OCI-M1 (cell line): ENCODE measurements at regions not wholly inside any gene's neighbourhood (a gene's known extent, or its start where the extent isn't known, plus 50 kb on each side); places are given as distances from the start of the nearest gene placed in this dataset.
"Not testable (repeated sequence)": the region's sequence is repeated elsewhere in the genome, so short reads cannot be mapped to it uniquely, and the experiment has no call there.

ENCODE experiments used
- DNase-seq: peaks from one replicate; lab custom pipeline; 2025; lab: John Stamatoyannopoulos, UW

- no peak for DNase-seq
Measured at GRCh38 chr5:26538226-26538625, 500.2 kb downstream of the CDH9 start.

GRCh38 chr5:26535215-26535614 is 503.2 kb downstream of the CDH9 start:
- no peak for DNase-seq

DNA sequence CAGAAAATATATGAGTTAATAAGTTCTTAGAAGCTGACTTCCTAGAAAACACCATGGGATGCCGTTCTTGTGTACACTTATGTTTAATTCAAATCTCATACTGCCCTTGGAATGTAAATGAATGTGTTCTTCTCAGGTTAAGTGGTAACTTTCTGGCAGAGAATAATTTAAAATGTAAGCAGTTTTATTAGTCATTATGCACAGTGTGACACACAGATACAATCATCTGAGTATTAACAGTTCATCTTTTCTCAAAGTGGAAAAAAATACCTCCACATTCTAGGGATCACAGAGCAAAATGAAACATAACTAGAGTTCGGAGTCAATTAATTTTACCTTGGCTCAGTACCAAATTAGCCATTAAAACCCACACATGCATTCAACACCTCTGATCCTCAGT is 508.1 kb downstream of the CDH9 start:
- DNase-seq = no peak

DNA sequence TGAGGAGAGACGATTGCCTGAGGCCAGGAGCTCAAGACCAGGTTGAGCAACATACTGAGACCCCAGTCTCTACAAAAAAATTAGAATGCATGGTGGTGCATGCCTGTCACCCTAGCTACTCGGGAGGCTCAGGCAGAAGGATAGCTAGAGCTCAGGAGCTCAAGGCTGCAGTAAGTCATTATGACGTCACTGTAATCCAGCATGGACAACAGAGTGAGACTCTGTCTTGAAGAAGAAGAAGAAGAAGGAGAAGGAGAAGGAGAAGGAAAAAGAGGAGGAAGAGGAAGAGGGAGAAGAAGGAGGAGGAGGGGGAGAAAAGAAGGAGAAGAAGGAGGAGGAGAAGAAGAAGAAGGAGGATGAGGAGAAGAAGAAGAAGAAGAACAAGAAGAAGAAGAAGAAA is 519.1 kb downstream of the CDH9 start:
- DNase-seq = no peak

DNA sequence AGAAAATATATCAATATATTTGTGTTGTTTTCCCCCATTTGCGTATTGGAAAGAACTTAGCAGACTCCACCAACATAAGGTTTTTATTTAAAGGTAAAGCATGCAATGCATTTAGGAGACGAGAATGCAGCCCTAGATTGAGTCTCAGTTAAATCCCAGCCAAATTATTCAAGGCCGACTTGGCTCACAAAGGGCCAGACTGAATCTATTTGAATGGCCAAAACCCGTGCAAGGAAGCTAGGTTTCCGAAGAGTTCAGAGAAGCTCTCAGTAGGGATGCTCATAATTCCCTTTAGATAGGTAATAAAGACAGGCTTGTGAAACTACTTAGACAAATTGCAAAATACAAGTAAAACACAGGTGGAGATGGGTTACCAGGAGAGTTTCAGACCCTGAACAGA is 520.3 kb downstream of the CDH9 start:
- DNase-seq = no peak

GRCh38 chr5:26498972-26499371 is 539.4 kb downstream of the CDH9 start:
- no peak for DNase-seq

DNA sequence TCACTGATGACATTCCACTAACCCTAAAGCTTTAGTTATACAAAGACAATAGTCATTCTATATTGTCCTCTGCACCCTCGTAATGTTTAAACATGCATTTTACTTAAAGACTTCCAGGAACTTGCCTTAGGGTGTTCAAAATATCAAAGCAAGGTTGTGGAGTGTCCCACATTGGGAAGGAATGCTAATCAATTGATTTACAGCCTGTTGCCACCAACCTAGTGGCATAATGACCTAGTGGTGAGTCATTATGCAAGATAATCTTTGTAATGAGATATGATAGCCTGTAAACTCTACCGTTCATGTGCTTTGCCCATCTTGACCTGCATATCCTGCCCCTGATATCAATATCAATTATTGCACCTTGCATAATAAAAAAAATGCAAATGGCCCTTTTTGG is 542.9 kb downstream of the CDH9 start:
- DNase-seq = no peak

- peak; percentile 80 for DNase-seq
Measured at GRCh38 chr5:26492906-26493459, 545.4 kb downstream of the CDH9 start.

DNA sequence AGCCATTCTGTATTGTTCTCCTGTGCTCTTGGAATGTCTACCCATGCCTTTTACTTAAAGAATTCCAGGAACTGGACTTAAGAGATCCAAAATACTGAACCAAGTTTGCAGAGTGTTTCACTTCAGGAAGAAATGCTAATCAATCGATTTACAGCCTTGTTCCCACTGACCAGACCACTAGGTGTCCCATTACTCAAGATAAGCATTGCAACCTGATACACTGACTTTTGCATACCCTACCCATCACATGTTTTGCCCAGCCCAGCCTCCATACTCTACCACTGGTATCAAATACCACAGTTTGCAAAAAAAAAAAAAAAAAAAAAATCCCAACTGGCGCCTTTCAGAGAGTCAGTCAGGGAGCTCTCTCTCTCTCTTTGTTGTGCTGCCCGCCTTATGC is 550.8 kb downstream of the CDH9 start:
- DNase-seq = peak; percentile 12

DNA sequence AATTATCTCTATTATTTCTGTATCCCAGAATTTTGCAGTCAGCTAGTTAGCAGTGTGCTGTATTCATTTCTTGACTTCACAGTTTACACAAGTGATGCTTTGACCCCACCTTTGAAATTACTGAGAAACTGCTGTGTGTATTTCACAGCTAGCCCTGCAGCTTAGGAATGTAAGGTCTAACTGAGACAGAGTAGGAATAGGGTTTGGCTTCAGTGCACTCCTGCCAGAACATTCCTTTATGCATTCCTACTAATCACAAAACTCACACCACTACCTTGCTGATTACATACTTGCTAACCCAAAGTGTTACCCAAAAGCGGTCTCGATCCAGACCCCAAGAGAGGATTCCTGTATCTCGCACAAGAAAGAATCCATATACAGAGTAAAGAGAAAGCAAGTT is 551.8 kb downstream of the CDH9 start:
- no peak for DNase-seq

DNA sequence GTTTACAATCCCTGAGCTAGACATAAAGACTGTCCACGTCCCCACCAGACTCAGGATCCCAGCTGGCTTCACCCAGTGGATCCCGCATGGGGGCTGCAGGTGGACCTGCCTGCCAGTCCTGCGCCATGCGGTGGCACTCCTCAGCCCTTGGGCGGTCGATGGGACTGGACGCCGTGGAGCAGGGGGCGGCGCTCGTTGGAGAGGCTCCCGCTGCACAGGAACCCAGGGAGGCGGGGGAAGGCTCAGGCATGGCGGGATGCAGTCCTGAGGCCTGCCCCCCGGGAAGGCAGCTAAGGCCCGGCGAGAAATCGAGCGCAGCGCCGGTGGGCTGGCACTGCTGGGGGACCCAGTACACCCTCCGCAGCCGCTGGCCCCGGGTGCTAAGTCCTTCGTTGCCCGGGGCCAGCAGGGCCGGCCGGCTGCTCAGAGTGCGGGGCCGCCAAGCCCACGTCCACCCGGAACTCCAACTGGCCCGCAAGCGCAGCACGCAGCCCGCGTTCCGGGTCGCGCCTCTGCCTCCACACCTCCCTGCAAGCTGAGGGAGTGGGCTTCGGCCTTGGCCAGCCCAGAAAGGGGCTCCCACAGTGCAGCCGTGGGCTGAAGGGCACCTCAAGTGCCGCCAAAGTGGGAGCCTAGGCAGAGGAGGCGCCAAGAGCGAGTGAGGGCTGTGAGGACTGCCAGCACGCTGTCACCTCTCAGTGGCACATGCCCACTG is 553.1 kb downstream of the CDH9 start:
- DNase-seq = not testable (repeated sequence)

- peak; percentile 88 for DNase-seq
Measured at GRCh38 chr5:26482810-26483375, 555.5 kb downstream of the CDH9 start.

- peak; percentile 69 for DNase-seq
Measured at GRCh38 chr5:26482076-26482809, 556.1 kb downstream of the CDH9 start.

- DNase-seq = no peak
Measured at GRCh38 chr5:26470439-26470838, 567.9 kb downstream of the CDH9 start.

DNA sequence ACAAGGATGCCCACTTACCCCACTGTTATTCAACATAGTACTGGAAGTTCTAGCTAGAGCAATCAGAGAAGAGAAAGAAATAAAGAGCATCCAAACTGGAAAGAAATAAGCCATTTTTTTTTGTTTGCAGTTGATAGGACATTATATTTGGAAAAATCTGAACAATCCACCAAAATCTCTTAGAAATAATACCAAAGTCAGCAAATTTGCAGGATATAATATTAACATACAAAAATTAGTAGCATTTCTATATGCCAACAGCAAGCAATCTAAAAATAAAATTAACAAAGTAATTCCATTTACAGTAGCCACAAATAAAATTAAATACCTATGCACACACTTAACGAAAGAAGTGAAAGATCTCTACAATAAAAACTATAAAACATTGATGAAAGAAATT is 599.3 kb downstream of the CDH9 start:
- no peak for DNase-seq

GRCh38 chr5:26434688-26435087 is 603.7 kb downstream of the CDH9 start:
- no peak for DNase-seq

GRCh38 chr5:26432386-26432785 is 606.0 kb downstream of the CDH9 start:
- no peak for DNase-seq

- DNase-seq = no peak
Measured at GRCh38 chr5:26430323-26430722, 608.1 kb downstream of the CDH9 start.

GRCh38 chr5:26427281-26427680 is 611.1 kb downstream of the CDH9 start:
- DNase-seq = no peak

DNA sequence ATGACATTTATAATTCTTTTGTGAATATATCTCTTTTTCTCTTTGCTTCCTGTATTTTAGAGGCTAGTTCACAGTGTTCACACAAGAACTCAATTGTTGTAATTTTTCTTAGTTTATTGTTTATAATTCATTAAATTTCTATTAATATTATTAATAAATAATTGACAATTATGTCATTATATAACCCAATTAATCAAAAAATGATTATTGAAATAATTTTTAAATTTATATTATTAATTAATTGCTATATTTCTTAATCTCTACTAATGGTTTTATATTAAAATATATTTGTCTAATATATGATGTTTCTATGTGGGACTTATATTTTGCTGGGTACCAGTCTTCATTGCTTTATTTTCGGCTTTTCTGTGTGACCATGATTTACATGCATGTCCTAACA is 618.4 kb downstream of the CDH9 start:
- no peak for DNase-seq

- no peak for DNase-seq
Measured at GRCh38 chr5:26416911-26417310, 621.5 kb downstream of the CDH9 start.

DNA sequence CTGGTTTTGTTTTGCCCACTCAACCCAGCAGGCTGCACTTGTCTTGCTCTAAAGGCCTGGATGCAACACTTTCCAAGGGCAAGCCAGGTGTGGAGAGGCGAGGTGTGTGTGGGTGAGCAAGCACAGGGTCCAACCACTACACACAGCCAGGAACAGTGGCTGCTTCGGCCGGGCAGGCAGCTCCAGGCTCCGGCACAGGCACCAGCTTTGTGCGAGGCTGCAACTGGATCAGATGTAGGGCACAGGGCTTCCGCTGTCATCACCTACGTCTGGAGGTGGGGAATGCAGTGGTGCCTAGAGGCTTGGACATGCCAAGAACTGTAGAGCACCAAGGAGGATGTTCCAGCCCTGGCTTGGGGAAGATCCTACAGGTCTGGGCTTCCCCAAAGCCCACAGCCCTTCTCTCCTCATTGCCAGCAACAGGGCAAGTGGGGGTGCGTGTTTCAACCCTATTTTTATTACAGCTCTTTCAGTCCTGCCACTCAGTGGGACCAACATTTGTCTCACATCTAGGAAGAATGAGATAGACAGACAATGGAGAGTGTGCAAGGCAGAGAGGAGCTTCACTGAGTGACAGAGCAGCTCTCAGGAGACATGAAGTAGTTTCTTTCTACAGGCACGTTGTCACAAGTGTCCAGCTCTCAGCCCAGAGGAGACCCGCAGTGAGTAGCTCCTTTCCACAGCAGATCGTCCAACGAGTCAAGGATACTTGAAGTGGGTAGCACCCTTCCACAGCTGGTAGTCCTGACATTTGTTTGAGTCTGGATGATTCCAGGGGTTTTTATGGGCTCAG is 622.2 kb downstream of the CDH9 start:
- DNase-seq = no peak
